ENCODE measurements at regions not wholly inside any gene's neighbourhood (a gene's known extent, or its start where the extent isn't known, plus 50 kb on each side); places are given as distances from the start of the nearest gene placed in this dataset.

DNA sequence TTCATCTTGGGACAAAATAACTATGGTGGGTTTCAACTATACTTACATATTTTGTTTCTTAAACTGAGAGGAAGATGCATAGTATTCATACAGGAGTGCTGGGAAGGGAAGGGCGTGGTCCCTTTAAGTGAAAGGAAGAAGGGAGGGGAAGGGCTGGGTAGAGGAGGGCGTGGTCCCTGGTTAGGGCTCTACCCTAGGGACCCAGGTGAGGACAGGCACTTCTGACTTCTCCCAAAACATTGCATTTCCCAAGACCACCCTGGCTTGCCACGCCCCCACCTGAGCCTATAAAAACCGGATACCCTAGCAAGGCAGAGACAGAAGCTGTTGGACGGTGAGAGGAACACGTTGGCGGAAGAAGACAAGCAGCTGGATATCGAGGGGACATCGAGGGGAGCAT is 157.6 kb upstream of the PLXNA4 start:
- H3K9me3 Mint-ChIP-seq, result no peaks in the 10 kb centered on the region
- peaks cover under 1% of the 10 kb centered on the region for H3K27me3 Mint-ChIP-seq
- no peak overlapping the region for H3K27ac Mint-ChIP-seq
- no peaks in the 10 kb centered on the region for H3K4me1 Mint-ChIP-seq
- no peak for DNase-seq
- no peak overlapping the region for H3K4me3 Mint-ChIP-seq
- ATAC-seq, result no peak
- H3K36me3 Mint-ChIP-seq (ENCODE audit: low read depth), result no peaks in the 10 kb centered on the region

DNA sequence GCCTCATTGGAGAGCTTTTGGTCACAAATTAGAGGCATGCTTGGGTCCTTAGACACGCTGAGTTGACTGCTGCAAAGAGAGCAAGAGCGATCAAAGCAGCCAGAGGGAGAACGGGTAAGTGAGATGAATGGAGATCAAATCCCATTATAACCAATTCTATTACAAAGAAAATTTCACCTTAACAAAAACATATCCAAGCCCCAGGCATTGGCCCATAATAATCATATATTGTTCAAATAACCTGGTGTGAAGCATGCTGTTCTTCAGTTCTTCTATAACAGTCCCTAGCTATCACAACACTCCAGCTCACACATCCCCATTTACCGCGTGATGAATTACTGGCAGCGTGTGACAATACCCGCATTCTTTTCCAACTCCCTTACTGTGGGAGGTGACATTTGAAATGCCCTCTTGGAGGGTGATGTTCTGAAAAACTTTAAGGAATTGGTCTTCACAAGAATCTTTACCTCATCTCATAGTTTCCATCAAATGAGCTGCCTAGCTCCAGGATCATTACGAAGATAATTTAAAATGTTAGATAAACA is 156.1 kb upstream of the PLXNA4 start:
- DNase-seq, result no peak
- Mint-ChIP-seq H3K9me3 (no peaks in the 10 kb centered on the region), H3K4me1 (no peaks in the 10 kb centered on the region), H3K27me3 (no peaks in the 10 kb centered on the region), H3K36me3 (ENCODE audit: low read depth) (no peaks in the 10 kb centered on the region), H3K4me3 (no peak overlapping the region), H3K27ac (no peak overlapping the region)
- ATAC-seq, result no peak

GRCh38 chr7:132730105-132730504 is 153.8 kb upstream of the PLXNA4 start:
- no peak for ATAC-seq
- Mint-ChIP-seq H3K27me3 (no peaks in the 10 kb centered on the region), H3K36me3 (ENCODE audit: low read depth) (no peaks in the 10 kb centered on the region)

DNA sequence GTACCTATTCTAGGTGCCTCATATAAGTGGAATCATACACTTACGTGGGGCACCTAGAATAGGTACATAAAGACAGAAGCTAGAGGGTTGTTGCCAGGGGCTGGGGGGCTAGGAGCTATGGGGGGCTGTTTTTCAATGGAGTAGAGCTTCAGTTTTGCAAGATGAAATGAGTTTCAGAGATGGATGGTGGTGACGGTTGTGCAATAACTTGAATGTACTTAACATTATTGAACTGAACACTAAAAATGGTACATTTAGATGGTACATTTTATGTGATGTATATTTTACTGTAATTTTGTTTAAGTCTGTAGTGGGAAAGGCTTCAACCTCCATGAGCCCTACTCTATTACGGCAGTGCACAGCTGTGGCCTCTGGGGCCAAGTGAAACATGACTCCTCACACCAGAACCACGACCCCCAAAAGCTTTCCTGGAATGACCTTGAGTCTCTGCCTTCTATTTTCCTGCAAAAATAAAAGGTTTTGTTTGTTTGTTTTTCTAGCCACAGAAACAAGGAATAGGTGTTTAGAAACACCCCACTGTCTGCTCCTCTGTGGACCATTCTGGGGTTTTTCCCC is 147.3 kb upstream of the PLXNA4 start:
- H3K4me3 Mint-ChIP-seq, result no peak overlapping the region
- no peaks in the 10 kb centered on the region for H3K27me3 Mint-ChIP-seq
- H3K9me3 Mint-ChIP-seq, result peaks cover 15% of the 10 kb centered on the region
- no peaks in the 10 kb centered on the region for H3K36me3 Mint-ChIP-seq (ENCODE audit: low read depth)
- H3K27ac Mint-ChIP-seq, result no peak overlapping the region
- H3K4me1 Mint-ChIP-seq, result no peaks in the 10 kb centered on the region
- no peak for ATAC-seq
- DNase-seq, result no peak

More at GRCh38 chr7:132730105-132730504, 153.8 kb upstream of the PLXNA4 start:
- Mint-ChIP-seq H3K9me3 (no peaks in the 10 kb centered on the region), H3K4me1 (no peaks in the 10 kb centered on the region), H3K27ac (no peak overlapping the region), H3K4me3 (no peak overlapping the region)
- no peak for DNase-seq

DNA sequence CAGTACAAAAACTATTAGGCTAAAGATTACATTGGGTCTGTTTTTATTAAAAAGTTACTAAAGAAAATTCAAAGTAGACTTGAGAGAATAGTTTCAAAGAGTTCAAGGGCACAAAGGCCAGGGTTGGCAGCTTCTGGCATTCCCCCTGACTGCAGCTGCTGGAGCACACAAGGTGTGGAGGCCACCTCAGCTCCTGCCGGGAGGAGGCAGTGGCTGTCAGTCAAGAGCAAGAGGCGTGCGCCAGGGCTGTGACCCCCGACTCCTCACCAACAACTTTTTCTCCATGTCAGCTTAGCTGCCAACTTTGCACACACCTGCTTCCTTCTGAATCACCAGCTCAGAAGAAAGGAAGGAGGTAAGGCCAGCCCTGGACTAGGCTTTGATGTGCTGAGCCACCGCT is 144.6 kb upstream of the PLXNA4 start:
- Mint-ChIP-seq H3K27me3 (no peaks in the 10 kb centered on the region), H3K4me1 (no peaks in the 10 kb centered on the region), H3K9me3 (peaks cover 15% of the 10 kb centered on the region), H3K4me3 (no peak overlapping the region), H3K27ac (no peak overlapping the region), H3K36me3 (ENCODE audit: low read depth) (no peaks in the 10 kb centered on the region)
- ATAC-seq, result no peak
- DNase-seq, result no peak

DNA sequence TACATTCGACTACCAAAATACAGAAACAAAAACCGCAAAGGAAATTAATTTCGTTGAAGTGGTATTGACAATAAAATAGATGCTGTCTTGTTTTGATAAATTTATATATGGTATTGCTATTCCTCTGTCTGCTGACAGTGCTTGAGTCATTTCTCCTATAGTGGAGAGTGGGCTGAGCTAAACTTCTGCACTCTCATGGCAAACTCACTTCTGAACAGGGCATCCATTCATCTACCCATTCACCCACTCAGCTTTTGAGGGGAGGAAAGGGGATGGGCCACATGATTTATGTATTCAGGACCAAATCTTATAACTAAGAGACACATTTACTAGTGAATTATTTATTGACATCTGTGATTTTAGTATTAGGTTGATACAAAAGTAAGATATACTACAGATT is 137.6 kb upstream of the PLXNA4 start:
- no peaks in the 10 kb centered on the region for H3K4me1 Mint-ChIP-seq
- H3K36me3 Mint-ChIP-seq (ENCODE audit: low read depth), result no peaks in the 10 kb centered on the region
- no peaks in the 10 kb centered on the region for H3K9me3 Mint-ChIP-seq
- no peak for ATAC-seq
- no peak overlapping the region for H3K27ac Mint-ChIP-seq
- no peaks in the 10 kb centered on the region for H3K27me3 Mint-ChIP-seq
- H3K4me3 Mint-ChIP-seq, result no peak overlapping the region
- no peak for DNase-seq

GRCh38 chr7:132709971-132710567 is 133.8 kb upstream of the PLXNA4 start:
- Mint-ChIP-seq H3K4me1 (no peaks in the 10 kb centered on the region), H3K27ac (no peak overlapping the region), H3K4me3 (no peak overlapping the region), H3K36me3 (ENCODE audit: low read depth) (no peaks in the 10 kb centered on the region), H3K9me3 (no peaks in the 10 kb centered on the region), H3K27me3 (no peaks in the 10 kb centered on the region)
- DNase-seq (peak; percentile 23), ATAC-seq (no peak)

DNA sequence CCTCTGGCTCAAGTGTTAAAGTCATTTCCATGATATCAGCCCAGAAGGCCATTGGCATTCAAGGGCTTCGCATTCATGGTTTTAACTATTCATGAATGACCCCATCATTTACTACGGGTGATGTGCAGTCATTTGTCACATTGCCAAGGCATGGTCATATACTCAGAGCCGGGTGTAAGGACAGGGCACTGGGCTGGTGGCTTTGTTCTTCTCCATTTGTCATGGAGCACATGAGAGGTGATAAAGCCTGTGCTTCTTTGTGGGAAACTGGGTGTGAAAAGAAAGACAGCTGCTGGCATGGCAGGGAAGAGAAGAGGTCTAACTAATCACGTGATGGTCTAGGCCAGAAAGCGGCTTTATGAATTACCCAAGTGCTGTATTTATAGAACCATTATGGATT is 132.2 kb upstream of the PLXNA4 start:
- Mint-ChIP-seq H3K4me3 (no peak overlapping the region), H3K4me1 (no peaks in the 10 kb centered on the region), H3K9me3 (no peaks in the 10 kb centered on the region), H3K36me3 (ENCODE audit: low read depth) (no peaks in the 10 kb centered on the region), H3K27ac (no peak overlapping the region), H3K27me3 (no peaks in the 10 kb centered on the region)
- ATAC-seq (no peak), DNase-seq (no peak)

DNA sequence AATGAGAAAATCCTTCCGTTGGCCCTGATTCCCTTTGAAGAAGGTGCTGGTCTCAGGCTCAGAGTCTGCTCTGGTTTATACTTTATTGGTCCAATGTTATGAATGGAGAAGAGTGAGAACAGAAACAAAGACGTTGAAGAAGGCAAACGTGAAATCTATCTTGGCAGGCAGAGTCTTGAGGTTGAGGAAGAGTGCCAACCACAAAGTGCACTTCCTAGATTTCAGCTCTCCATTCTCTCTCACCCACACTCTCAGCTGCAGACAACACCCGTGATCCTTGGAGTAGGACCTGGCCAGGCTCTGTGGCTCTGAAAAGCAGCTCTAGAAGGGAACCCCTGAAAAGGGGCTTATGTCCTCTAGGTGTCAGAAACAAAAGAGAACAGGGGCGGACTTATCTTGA is 128.9 kb upstream of the PLXNA4 start:
- Mint-ChIP-seq H3K9me3 (peaks cover 6% of the 10 kb centered on the region), H3K4me1 (no peaks in the 10 kb centered on the region), H3K27ac (no peak overlapping the region), H3K36me3 (ENCODE audit: low read depth) (no peaks in the 10 kb centered on the region), H3K4me3 (no peak overlapping the region), H3K27me3 (no peaks in the 10 kb centered on the region)
- ATAC-seq (no peak), DNase-seq (no peak)

DNA sequence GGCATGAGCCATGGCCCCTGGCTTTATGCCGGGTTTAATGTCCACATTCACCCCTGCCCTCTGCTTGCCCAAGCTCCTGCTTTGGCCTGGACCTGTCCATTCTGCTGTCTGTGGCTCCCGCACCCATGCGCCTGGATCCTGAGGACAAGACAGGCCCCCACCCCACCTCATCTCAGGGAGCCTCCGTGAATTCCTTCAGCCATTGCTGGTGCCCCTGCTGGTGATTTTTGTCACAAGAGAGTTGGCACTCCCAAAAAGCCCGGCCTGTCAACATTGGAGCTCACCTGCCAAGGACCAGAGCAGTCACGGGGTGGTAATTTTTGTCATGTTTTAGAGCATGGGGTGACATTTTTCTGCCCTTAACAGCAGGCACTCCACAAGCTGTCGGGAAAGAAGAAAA is 127.5 kb upstream of the PLXNA4 start:
- Mint-ChIP-seq H3K4me3 (no peak overlapping the region), H3K27ac (no peak overlapping the region)
- DNase-seq, result no peak

GRCh38 chr7:132697003-132697402 is 120.7 kb upstream of the PLXNA4 start:
- H3K36me3 Mint-ChIP-seq (ENCODE audit: low read depth), result no peaks in the 10 kb centered on the region
- H3K4me3 Mint-ChIP-seq, result no peak overlapping the region
- H3K9me3 Mint-ChIP-seq, result peaks cover 6% of the 10 kb centered on the region
- DNase-seq (no peak), ATAC-seq (no peak)
- H3K4me1 Mint-ChIP-seq, result no peaks in the 10 kb centered on the region
- no peaks in the 10 kb centered on the region for H3K27me3 Mint-ChIP-seq
- H3K27ac Mint-ChIP-seq, result no peak overlapping the region

More for the DNA sequence above, 127.5 kb upstream of the PLXNA4 start:
- no peak for ATAC-seq
- H3K36me3 Mint-ChIP-seq (ENCODE audit: low read depth), result no peaks in the 10 kb centered on the region
- no peaks in the 10 kb centered on the region for H3K4me1 Mint-ChIP-seq
- H3K27me3 Mint-ChIP-seq, result no peaks in the 10 kb centered on the region
- peaks cover 6% of the 10 kb centered on the region for H3K9me3 Mint-ChIP-seq

- H3K9me3 Mint-ChIP-seq, result no peaks in the 10 kb centered on the region
- no peak for DNase-seq
- H3K27me3 Mint-ChIP-seq, result no peaks in the 10 kb centered on the region
Observed at GRCh38 chr7:132696332-132696731, 120.1 kb upstream of the PLXNA4 start.

DNA sequence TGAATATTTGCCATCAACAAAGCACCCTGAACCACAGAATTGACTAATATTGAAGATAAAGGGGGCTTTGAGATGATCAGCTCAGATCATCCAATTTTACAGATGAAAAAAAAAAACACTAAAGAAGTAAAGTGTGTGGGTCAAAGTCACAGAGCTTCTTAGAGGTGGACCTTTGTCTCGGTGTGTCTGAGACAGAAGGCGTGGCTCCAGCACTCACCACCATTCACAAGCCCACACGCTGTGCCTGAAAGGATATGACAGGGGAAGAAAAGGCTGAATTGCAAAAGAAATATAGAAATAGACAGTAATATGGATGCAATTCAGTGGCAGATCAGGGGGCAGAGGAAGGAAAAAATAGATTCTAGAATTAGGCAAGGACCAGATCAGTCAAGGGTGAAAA is 114.9 kb upstream of the PLXNA4 start:
- H3K27me3 Mint-ChIP-seq, result no peaks in the 10 kb centered on the region
- H3K27ac Mint-ChIP-seq, result no peak overlapping the region
- no peak overlapping the region for H3K4me3 Mint-ChIP-seq
- no peak for DNase-seq
- ATAC-seq, result no peak
- H3K9me3 Mint-ChIP-seq, result no peaks in the 10 kb centered on the region
- no peaks in the 10 kb centered on the region for H3K36me3 Mint-ChIP-seq (ENCODE audit: low read depth)
- H3K4me1 Mint-ChIP-seq, result no peaks in the 10 kb centered on the region

More at GRCh38 chr7:132696332-132696731, 120.1 kb upstream of the PLXNA4 start:
- Mint-ChIP-seq H3K4me1 (no peaks in the 10 kb centered on the region), H3K27ac (no peak overlapping the region), H3K36me3 (ENCODE audit: low read depth) (no peaks in the 10 kb centered on the region), H3K4me3 (no peak overlapping the region)
- no peak for ATAC-seq

- Mint-ChIP-seq H3K9me3 (no peaks in the 10 kb centered on the region), H3K27ac (no peak overlapping the region), H3K36me3 (ENCODE audit: low read depth) (no peaks in the 10 kb centered on the region), H3K4me1 (no peaks in the 10 kb centered on the region), H3K4me3 (no peak overlapping the region), H3K27me3 (no peaks in the 10 kb centered on the region)
- DNase-seq (no peak), ATAC-seq (no peak)
Observed at GRCh38 chr7:132690174-132690573, 113.9 kb upstream of the PLXNA4 start.

DNA sequence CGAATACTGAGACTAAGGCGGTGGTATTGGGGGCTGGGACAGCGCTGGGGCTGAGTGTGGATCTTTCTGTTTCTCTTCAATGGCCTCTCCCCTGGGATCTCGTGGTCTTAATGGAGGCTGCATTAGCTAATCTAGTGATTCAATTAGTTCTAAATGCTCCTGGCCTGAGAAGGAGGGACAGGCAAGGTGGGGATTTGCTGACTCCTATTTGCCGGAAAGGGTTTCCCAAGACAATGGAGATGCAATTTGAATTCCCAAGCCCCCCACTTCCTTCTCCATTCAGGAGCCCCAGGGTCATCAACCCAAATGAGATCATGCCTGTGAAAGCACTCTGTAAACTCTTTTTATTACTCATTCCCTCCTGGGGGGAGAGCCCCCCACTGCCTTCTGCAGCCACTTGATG is 111.7 kb upstream of the PLXNA4 start:
- Mint-ChIP-seq H3K36me3 (ENCODE audit: low read depth) (no peaks in the 10 kb centered on the region), H3K27me3 (no peaks in the 10 kb centered on the region), H3K4me3 (no peak overlapping the region), H3K27ac (no peak overlapping the region), H3K4me1 (no peaks in the 10 kb centered on the region), H3K9me3 (no peaks in the 10 kb centered on the region)
- DNase-seq (no peak), ATAC-seq (no peak)
